ENCODE measurements at regions not wholly inside any gene's neighbourhood (a gene's known extent, or its start where the extent isn't known, plus 50 kb on each side); places are given as distances from the start of the nearest gene placed in this dataset.

GRCh38 chr3:152204218-152204617, 64.5 kb upstream of the MBNL1 start:
- Mint-ChIP-seq H3K4me3 (no peak overlapping the region), H3K36me3 (no peaks in the 10 kb centered on the region), H3K9me3 (no peaks in the 10 kb centered on the region), H3K4me1 (peaks cover 20% of the 10 kb centered on the region), H3K27me3 (ENCODE audit: low read depth) (no peaks in the 10 kb centered on the region), H3K27ac (no peak overlapping the region)
- CTCF ChIA-PET = interaction anchor here (1.3 kb wide), 1 partner anchor 21 kb away, joined by 3 read pairs; no protein-coding TSS in a partner anchor
- DNase-seq (ENCODE audit: low spot score) = no peak
- POLR2A ChIA-PET = no interaction called here
- TF ChIP-seq ZNF138 (CRISPR knock-in tag; conservative IDR thresholded peaks at IDR 0.05) (no peak), TEAD1 (CRISPR knock-in tag; IDR thresholded peaks at IDR 0.05) (no peak), NFYB (CRISPR knock-in tag; conservative IDR thresholded peaks at IDR 0.05; ENCODE audit: low read depth) (no peak), PRRX2 (CRISPR knock-in tag; IDR thresholded peaks at IDR 0.05) (no peak), MLX (CRISPR knock-in tag; IDR thresholded peaks at IDR 0.05) (no peak), AFF4 (CRISPR knock-in tag; IDR thresholded peaks at IDR 0.05; ENCODE audit: borderline replicate concordance) (no peak), FOXP1 (CRISPR knock-in tag; IDR thresholded peaks at IDR 0.05; ENCODE audit: borderline replicate concordance) (no peak), GRHL2 (CRISPR knock-in tag; IDR thresholded peaks at IDR 0.05; ENCODE audit: insufficient replicate concordance, severe bottlenecking) (no peak), ZNF121 (CRISPR knock-in tag; IDR thresholded peaks at IDR 0.05) (no peak), IRF1 (CRISPR knock-in tag; IDR thresholded peaks at IDR 0.05) (no peak), NR1H2 (CRISPR knock-in tag; IDR thresholded peaks at IDR 0.05) (no peak), OVOL2 (CRISPR knock-in tag; IDR thresholded peaks at IDR 0.05; ENCODE audit: borderline replicate concordance) (no peak), NFE2L1 (CRISPR knock-in tag; IDR thresholded peaks at IDR 0.05) (no peak), PRDM15 (CRISPR knock-in tag; IDR thresholded peaks at IDR 0.05) (no peak), CBFB (CRISPR knock-in tag; IDR thresholded peaks at IDR 0.05; ENCODE audit: low read depth) (no peak)
- TF ChIP-seq, protein P1, sequence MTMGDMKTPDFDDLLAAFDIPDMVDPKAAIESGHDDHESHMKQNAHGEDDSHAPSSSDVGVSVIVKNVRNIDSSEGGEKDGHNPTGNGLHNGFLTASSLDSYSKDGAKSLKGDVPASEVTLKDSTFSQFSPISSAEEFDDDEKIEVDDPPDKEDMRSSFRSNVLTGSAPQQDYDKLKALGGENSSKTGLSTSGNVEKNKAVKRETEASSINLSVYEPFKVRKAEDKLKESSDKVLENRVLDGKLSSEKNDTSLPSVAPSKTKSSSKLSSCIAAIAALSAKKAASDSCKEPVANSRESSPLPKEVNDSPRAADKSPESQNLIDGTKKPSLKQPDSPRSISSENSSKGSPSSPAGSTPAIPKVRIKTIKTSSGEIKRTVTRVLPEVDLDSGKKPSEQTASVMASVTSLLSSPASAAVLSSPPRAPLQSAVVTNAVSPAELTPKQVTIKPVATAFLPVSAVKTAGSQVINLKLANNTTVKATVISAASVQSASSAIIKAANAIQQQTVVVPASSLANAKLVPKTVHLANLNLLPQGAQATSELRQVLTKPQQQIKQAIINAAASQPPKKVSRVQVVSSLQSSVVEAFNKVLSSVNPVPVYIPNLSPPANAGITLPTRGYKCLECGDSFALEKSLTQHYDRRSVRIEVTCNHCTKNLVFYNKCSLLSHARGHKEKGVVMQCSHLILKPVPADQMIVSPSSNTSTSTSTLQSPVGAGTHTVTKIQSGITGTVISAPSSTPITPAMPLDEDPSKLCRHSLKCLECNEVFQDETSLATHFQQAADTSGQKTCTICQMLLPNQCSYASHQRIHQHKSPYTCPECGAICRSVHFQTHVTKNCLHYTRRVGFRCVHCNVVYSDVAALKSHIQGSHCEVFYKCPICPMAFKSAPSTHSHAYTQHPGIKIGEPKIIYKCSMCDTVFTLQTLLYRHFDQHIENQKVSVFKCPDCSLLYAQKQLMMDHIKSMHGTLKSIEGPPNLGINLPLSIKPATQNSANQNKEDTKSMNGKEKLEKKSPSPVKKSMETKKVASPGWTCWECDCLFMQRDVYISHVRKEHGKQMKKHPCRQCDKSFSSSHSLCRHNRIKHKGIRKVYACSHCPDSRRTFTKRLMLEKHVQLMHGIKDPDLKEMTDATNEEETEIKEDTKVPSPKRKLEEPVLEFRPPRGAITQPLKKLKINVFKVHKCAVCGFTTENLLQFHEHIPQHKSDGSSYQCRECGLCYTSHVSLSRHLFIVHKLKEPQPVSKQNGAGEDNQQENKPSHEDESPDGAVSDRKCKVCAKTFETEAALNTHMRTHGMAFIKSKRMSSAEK (CRISPR knock-in tag; IDR thresholded peaks at IDR 0.05; ENCODE audit: borderline replicate concordance) = no peak
- TF ChIP-seq, protein P2, sequence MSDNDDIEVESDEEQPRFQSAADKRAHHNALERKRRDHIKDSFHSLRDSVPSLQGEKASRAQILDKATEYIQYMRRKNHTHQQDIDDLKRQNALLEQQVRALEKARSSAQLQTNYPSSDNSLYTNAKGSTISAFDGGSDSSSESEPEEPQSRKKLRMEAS (CRISPR knock-in tag; IDR thresholded peaks at IDR 0.05) = no peak
- ATAC-seq = no peak
